Loucy (cell line): ENCODE measurements at regions not wholly inside any gene's neighbourhood (a gene's known extent, or its start where the extent isn't known, plus 50 kb on each side); places are given as distances from the start of the nearest gene placed in this dataset.

Source experiments
- EZH2phosphoT487 ChIP-seq: fragments of 200-600 bp; IDR thresholded peaks from 2 replicates; pipeline ENCODE4 v1.6.1; 2018; ENCODE audit warnings: antibody characterized with exemption, mild to moderate bottlenecking, moderate library complexity, borderline replicate concordance
- TF ChIP-seq, protein P1 (sequence below): fragments of 200-600 bp; sonication (generic); conservative IDR thresholded peaks from 2 replicates; pipeline ENCODE4 v1.5.1; 2014; ENCODE audit warnings: mild to moderate bottlenecking, antibody characterized with exemption, low read length

- TF ChIP-seq, protein P1, sequence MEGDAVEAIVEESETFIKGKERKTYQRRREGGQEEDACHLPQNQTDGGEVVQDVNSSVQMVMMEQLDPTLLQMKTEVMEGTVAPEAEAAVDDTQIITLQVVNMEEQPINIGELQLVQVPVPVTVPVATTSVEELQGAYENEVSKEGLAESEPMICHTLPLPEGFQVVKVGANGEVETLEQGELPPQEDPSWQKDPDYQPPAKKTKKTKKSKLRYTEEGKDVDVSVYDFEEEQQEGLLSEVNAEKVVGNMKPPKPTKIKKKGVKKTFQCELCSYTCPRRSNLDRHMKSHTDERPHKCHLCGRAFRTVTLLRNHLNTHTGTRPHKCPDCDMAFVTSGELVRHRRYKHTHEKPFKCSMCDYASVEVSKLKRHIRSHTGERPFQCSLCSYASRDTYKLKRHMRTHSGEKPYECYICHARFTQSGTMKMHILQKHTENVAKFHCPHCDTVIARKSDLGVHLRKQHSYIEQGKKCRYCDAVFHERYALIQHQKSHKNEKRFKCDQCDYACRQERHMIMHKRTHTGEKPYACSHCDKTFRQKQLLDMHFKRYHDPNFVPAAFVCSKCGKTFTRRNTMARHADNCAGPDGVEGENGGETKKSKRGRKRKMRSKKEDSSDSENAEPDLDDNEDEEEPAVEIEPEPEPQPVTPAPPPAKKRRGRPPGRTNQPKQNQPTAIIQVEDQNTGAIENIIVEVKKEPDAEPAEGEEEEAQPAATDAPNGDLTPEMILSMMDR: no peak
- TF ChIP-seq EZH2phosphoT487: no peak
Observed at GRCh38 chr12:125314051-125314755, 249.0 kb downstream of the AACS start.
